Left ventricle myocardium inferior (tissue), 1 donor: ENCODE measurements at regions not wholly inside any gene's neighbourhood (a gene's known extent, or its start where the extent isn't known, plus 50 kb on each side); places are given as distances from the start of the nearest gene placed in this dataset.
A peak's percentile ranks its signal among the peaks of the same experiment; 100 is the strongest.
"Not testable (repeated sequence)": the region's sequence is repeated elsewhere in the genome, so short reads cannot be mapped to it uniquely, and the experiment has no call there.

Experiments used
- DNase-seq: peaks from one replicate; pipeline ENCODE4 v3.0.0-alpha.2; 2020
- H3K27ac ChIP-seq: fragments of 200-600 bp; replicated peaks from 2 replicates; pipeline ENCODE4 v1.8.0; 2021
- H3K27me3 ChIP-seq: fragments of 200-600 bp; 2 replicates; pipeline ENCODE4 v1.8.0; 2021; ENCODE audit warnings: low read depth
- H3K36me3 ChIP-seq: fragments of 200-600 bp; 2 replicates; pipeline ENCODE4 v1.8.0; 2021
- H3K4me1 ChIP-seq: fragments of 200-600 bp; 2 replicates; pipeline ENCODE4 v1.8.0; 2021
- H3K4me3 ChIP-seq: fragments of 200-600 bp; 2 replicates; pipeline ENCODE4 v1.8.0; 2021; ENCODE audit warnings: mild to moderate bottlenecking, moderate library complexity
- H3K9me3 ChIP-seq: fragments of 200-600 bp; replicated peaks from 2 replicates; pipeline ENCODE4 v1.8.0; 2021
- CTCF ChIP-seq: fragments of 200-600 bp; IDR thresholded peaks from 2 replicates; pipeline ENCODE4 v1.8.0; 2021; ENCODE audit warnings: antibody characterized with exemption, mild to moderate bottlenecking, borderline replicate concordance
- intact Hi-C: fragments of 100-400 bp; cut with micrococcal nuclease; formaldehyde crosslinking; loops from one replicate; pipeline ENCODE4 v1.11.0; 2022
- donor health status: DM: no; HTN: yes; CAD: no; lungs with severe emphysema.

- Histone ChIP-seq H3K36me3 (no peaks in the 10 kb centered on the region), H3K9me3 (no peaks in the 10 kb centered on the region), H3K4me3 (no peak overlapping the region), H3K27ac (no peak overlapping the region), H3K4me1 (peaks cover 6% of the 10 kb centered on the region), H3K27me3 (no peaks in the 10 kb centered on the region)
- intact Hi-C loops, result no loop called here
- peak; percentile 75 for DNase-seq
- peak; percentile 86 for TF ChIP-seq CTCF
Measured at GRCh38 chr11:31958076-31958735, 132.7 kb upstream of the RCN1 start.

GRCh38 chr11:31957674-31958073 is 133.2 kb upstream of the RCN1 start:
- no peak overlapping the region for H3K27ac ChIP-seq
- H3K4me3 ChIP-seq, result no peak overlapping the region
- H3K27me3 ChIP-seq, result no peaks in the 10 kb centered on the region
- TF ChIP-seq CTCF, result no peak
- no peaks in the 10 kb centered on the region for H3K36me3 ChIP-seq
- H3K4me1 ChIP-seq, result peaks cover 6% of the 10 kb centered on the region
- H3K9me3 ChIP-seq, result no peaks in the 10 kb centered on the region
- intact Hi-C loops, result no loop called here
- no peak for DNase-seq

GRCh38 chr11:31956310-31956709 is 134.6 kb upstream of the RCN1 start:
- TF ChIP-seq CTCF, result no peak
- Histone ChIP-seq H3K9me3 (no peaks in the 10 kb centered on the region), H3K27me3 (no peaks in the 10 kb centered on the region), H3K4me3 (no peak overlapping the region), H3K36me3 (no peaks in the 10 kb centered on the region), H3K4me1 (peaks cover 6% of the 10 kb centered on the region), H3K27ac (no peak overlapping the region)
- DNase-seq, result no peak
- intact Hi-C loops, result no loop called here

- H3K9me3 ChIP-seq, result no peaks in the 10 kb centered on the region
- no peak overlapping the region for H3K27ac ChIP-seq
- H3K36me3 ChIP-seq, result no peaks in the 10 kb centered on the region
- intact Hi-C loops, result no loop called here
- no peak overlapping the region for H3K4me3 ChIP-seq
- peaks cover 6% of the 10 kb centered on the region for H3K4me1 ChIP-seq
- TF ChIP-seq CTCF, result no peak
- no peak for DNase-seq
- no peaks in the 10 kb centered on the region for H3K27me3 ChIP-seq
Measured at GRCh38 chr11:31955838-31956237, 135.0 kb upstream of the RCN1 start.

- no peak overlapping the region for H3K4me3 ChIP-seq
- no peak for DNase-seq
- peaks cover 6% of the 10 kb centered on the region for H3K4me1 ChIP-seq
- H3K27me3 ChIP-seq, result no peaks in the 10 kb centered on the region
- H3K27ac ChIP-seq, result no peak overlapping the region
- no peak for TF ChIP-seq CTCF
- no peaks in the 10 kb centered on the region for H3K36me3 ChIP-seq
- intact Hi-C loops, result no loop called here
- H3K9me3 ChIP-seq, result no peaks in the 10 kb centered on the region
Measured at GRCh38 chr11:31953803-31954327, 137.0 kb upstream of the RCN1 start.

GRCh38 chr11:31949733-31950200 is 138.6 kb upstream of the PAX6 start:
- H3K4me1 ChIP-seq, DNase-seq, H3K27ac ChIP-seq, H3K27me3 ChIP-seq, H3K4me3 ChIP-seq, H3K9me3 ChIP-seq, intact Hi-C loops, H3K36me3 ChIP-seq: not testable (repeated sequence)
